ENCODE measurements at regions not wholly inside any gene's neighbourhood (a gene's known extent, or its start where the extent isn't known, plus 50 kb on each side); places are given as distances from the start of the nearest gene placed in this dataset.

- Mint-ChIP-seq H3K27ac (no peak overlapping the region), H3K4me1 (no peaks in the 10 kb centered on the region), H3K36me3 (peaks cover 13% of the 10 kb centered on the region), H3K27me3 (peaks cover 0 to 3% of the 10 kb centered on the region in 2 donors), H3K9me3 (peaks cover 0 to 15% (median 9%) of the 10 kb centered on the region in 3 donors), H3K4me3 (no peak overlapping the region)
- Histone ChIP-seq H3K4me3 (ENCODE audit: control insufficient read depth in 1 of 2, extremely low read depth in 1 of 2, low read length in 1 of 2) (no peak overlapping the region), H3K27me3 (replicated peaks in 1 of 2; ENCODE audit: control insufficient read depth in 2 of 2, extremely low read depth in 1 of 2, insufficient read depth in 2 of 2, low read length in 1 of 2) (peaks cover 0 to 12% of the 10 kb centered on the region in 2 experiments), H3K9me3 (no peaks in the 10 kb centered on the region), H3K4me1 (ENCODE audit: control insufficient read depth in 1 of 2, extremely low read depth in 1 of 2, insufficient read depth in 2 of 2, low read length in 2 of 2) (no peaks in the 10 kb centered on the region), H3K27ac (ENCODE audit: low read length) (no peak overlapping the region), H3K36me3 (ENCODE audit: control insufficient read depth in 2 of 2, extremely low read depth in 1 of 2, insufficient read depth in 1 of 2, low read length in 1 of 2) (no peaks in the 10 kb centered on the region)
- no peak for DNase-seq
- 94% methylated on average over 3 of the region's 4 CpGs for WGBS (ENCODE audit: insufficient coverage)
- CTCF ChIA-PET: no interaction called here
- no peak for ATAC-seq (replicated peaks in 1 of 4)
- POLR2A ChIA-PET: no interaction called here
These were observed 94.8 kb downstream of the RMI2 start for GRCh38 chr16:11439790-11440656.

GRCh38 chr16:11440657-11441012 lies 95.4 kb downstream of the RMI2 start:
- no peak for DNase-seq
- POLR2A ChIA-PET: no interaction called here
- ATAC-seq (replicated peaks in 1 of 4): no peak
- H3K27me3 Mint-ChIP-seq: peaks cover 0 to 3% of the 10 kb centered on the region in 2 donors
- Histone ChIP-seq H3K27ac (ENCODE audit: low read length) (no peak overlapping the region), H3K9me3 (no peaks in the 10 kb centered on the region), H3K4me1 (ENCODE audit: control insufficient read depth in 1 of 2, extremely low read depth in 1 of 2, insufficient read depth in 2 of 2, low read length in 2 of 2) (no peaks in the 10 kb centered on the region), H3K4me3 (ENCODE audit: control insufficient read depth in 1 of 2, extremely low read depth in 1 of 2, low read length in 1 of 2) (no peak overlapping the region), H3K36me3 (ENCODE audit: control insufficient read depth in 2 of 2, extremely low read depth in 1 of 2, insufficient read depth in 1 of 2, low read length in 1 of 2) (no peaks in the 10 kb centered on the region), H3K27me3 (replicated peaks in 1 of 2; ENCODE audit: control insufficient read depth in 2 of 2, extremely low read depth in 1 of 2, insufficient read depth in 2 of 2, low read length in 1 of 2) (peaks cover 0 to 10% of the 10 kb centered on the region in 2 experiments)
- 88% methylated on average over 2 of the region's 7 CpGs for WGBS (ENCODE audit: insufficient coverage)
- H3K4me3 Mint-ChIP-seq: no peak overlapping the region
- no peaks in the 10 kb centered on the region for H3K4me1 Mint-ChIP-seq
- peaks cover 0 to 15% (median 9%) of the 10 kb centered on the region in 3 donors for H3K9me3 Mint-ChIP-seq
- CTCF ChIA-PET: no interaction called here
- H3K27ac Mint-ChIP-seq: no peak overlapping the region
- H3K36me3 Mint-ChIP-seq: peaks cover 13% of the 10 kb centered on the region

- H3K9me3 ChIP-seq: no peaks in the 10 kb centered on the region
- no peaks in the 10 kb centered on the region for H3K36me3 ChIP-seq (ENCODE audit: control insufficient read depth in 2 of 2, extremely low read depth in 1 of 2, insufficient read depth in 1 of 2, low read length in 1 of 2)
- peaks cover 0 to 3% of the 10 kb centered on the region in 2 experiments for H3K27me3 ChIP-seq (replicated peaks in 1 of 2; ENCODE audit: control insufficient read depth in 2 of 2, extremely low read depth in 1 of 2, insufficient read depth in 2 of 2, low read length in 1 of 2)
- CTCF ChIA-PET: no interaction called here
- ATAC-seq (replicated peaks in 1 of 4) (no peak), DNase-seq (no peak)
- H3K36me3 Mint-ChIP-seq: peaks cover 9% of the 10 kb centered on the region
- H3K9me3 Mint-ChIP-seq: peaks cover 0 to 10% (median 7%) of the 10 kb centered on the region in 3 donors
- H3K27me3 Mint-ChIP-seq: no peaks in the 10 kb centered on the region
- POLR2A ChIA-PET: no interaction called here
- no peaks in the 10 kb centered on the region for H3K4me1 Mint-ChIP-seq
- no peak overlapping the region for H3K4me3 Mint-ChIP-seq
- H3K27ac Mint-ChIP-seq: no peak overlapping the region
- no peak overlapping the region for H3K4me3 ChIP-seq (ENCODE audit: control insufficient read depth in 1 of 2, extremely low read depth in 1 of 2, low read length in 1 of 2)
- no peak overlapping the region for H3K27ac ChIP-seq (ENCODE audit: low read length)
- no peaks in the 10 kb centered on the region for H3K4me1 ChIP-seq (ENCODE audit: control insufficient read depth in 1 of 2, extremely low read depth in 1 of 2, insufficient read depth in 2 of 2, low read length in 2 of 2)
- WGBS (ENCODE audit: insufficient coverage): 82% methylated on average over 6 of the region's 7 CpGs
These were observed 100.2 kb downstream of the RMI2 start for GRCh38 chr16:11445486-11445885.

GRCh38 chr16:11446566-11447119 lies 101.4 kb downstream of the RMI2 start:
- no peaks in the 10 kb centered on the region for H3K4me1 ChIP-seq (ENCODE audit: control insufficient read depth in 1 of 2, extremely low read depth in 1 of 2, insufficient read depth in 2 of 2, low read length in 2 of 2)
- no peaks in the 10 kb centered on the region for H3K9me3 Mint-ChIP-seq
- no peak overlapping the region for H3K27ac Mint-ChIP-seq
- H3K4me3 Mint-ChIP-seq: no peak overlapping the region
- WGBS (ENCODE audit: insufficient coverage): 84% methylated on average over 12 of the region's 12 CpGs
- no peaks in the 10 kb centered on the region for H3K36me3 ChIP-seq (ENCODE audit: control insufficient read depth in 2 of 2, extremely low read depth in 1 of 2, insufficient read depth in 1 of 2, low read length in 1 of 2)
- no peak overlapping the region for H3K27ac ChIP-seq (ENCODE audit: low read length)
- H3K36me3 Mint-ChIP-seq: no peaks in the 10 kb centered on the region
- no peaks in the 10 kb centered on the region for H3K27me3 Mint-ChIP-seq
- ChIA-PET CTCF (no interaction called here), POLR2A (no interaction called here)
- H3K27me3 ChIP-seq (replicated peaks in 1 of 2; ENCODE audit: control insufficient read depth in 2 of 2, extremely low read depth in 1 of 2, insufficient read depth in 2 of 2, low read length in 1 of 2): no peaks in the 10 kb centered on the region
- ATAC-seq (replicated peaks in 1 of 4) (no peak), DNase-seq (no peak)
- H3K4me1 Mint-ChIP-seq: no peaks in the 10 kb centered on the region
- no peak overlapping the region for H3K4me3 ChIP-seq (ENCODE audit: control insufficient read depth in 1 of 2, extremely low read depth in 1 of 2, low read length in 1 of 2)
- H3K9me3 ChIP-seq: no peaks in the 10 kb centered on the region

GRCh38 chr16:11447272-11447671 lies 102.0 kb downstream of the RMI2 start:
- H3K36me3 Mint-ChIP-seq: no peaks in the 10 kb centered on the region
- WGBS (ENCODE audit: insufficient coverage): 80% methylated on average over 8 of the region's 10 CpGs
- POLR2A ChIA-PET: no interaction called here
- no peaks in the 10 kb centered on the region for H3K9me3 Mint-ChIP-seq
- H3K27ac Mint-ChIP-seq: no peak overlapping the region
- no peak overlapping the region for H3K4me3 Mint-ChIP-seq
- H3K4me1 ChIP-seq (ENCODE audit: control insufficient read depth in 1 of 2, extremely low read depth in 1 of 2, insufficient read depth in 2 of 2, low read length in 2 of 2): no peaks in the 10 kb centered on the region
- DNase-seq (no peak), ATAC-seq (replicated peaks in 1 of 4) (no peak)
- H3K27me3 ChIP-seq (replicated peaks in 1 of 2; ENCODE audit: control insufficient read depth in 2 of 2, extremely low read depth in 1 of 2, insufficient read depth in 2 of 2, low read length in 1 of 2): no peaks in the 10 kb centered on the region
- CTCF ChIA-PET: interaction anchor here in 1 of 2 donors (0.5 kb wide), 1 partner anchor 118 kb away, joined by 3 read pairs; no protein-coding TSS in a partner anchor
- H3K4me1 Mint-ChIP-seq: no peaks in the 10 kb centered on the region
- H3K27ac ChIP-seq (ENCODE audit: low read length): no peak overlapping the region
- H3K4me3 ChIP-seq (ENCODE audit: control insufficient read depth in 1 of 2, extremely low read depth in 1 of 2, low read length in 1 of 2): no peak overlapping the region
- no peaks in the 10 kb centered on the region for H3K27me3 Mint-ChIP-seq
- no peaks in the 10 kb centered on the region for H3K9me3 ChIP-seq
- no peaks in the 10 kb centered on the region for H3K36me3 ChIP-seq (ENCODE audit: control insufficient read depth in 2 of 2, extremely low read depth in 1 of 2, insufficient read depth in 1 of 2, low read length in 1 of 2)

GRCh38 chr16:11447836-11448235 lies 102.6 kb downstream of the RMI2 start:
- H3K4me3 Mint-ChIP-seq: no peak overlapping the region
- no peak for DNase-seq
- no peaks in the 10 kb centered on the region for H3K9me3 ChIP-seq
- ChIA-PET CTCF (interaction anchor here in 1 of 2 donors (0.5 kb wide), 1 partner anchor 117 kb away, joined by 3 read pairs; no protein-coding TSS in a partner anchor), POLR2A (interaction anchor here in 1 of 2 donors (0.6 kb wide), 1 partner anchor 1385 kb away, joined by 5 read pairs; no protein-coding TSS in a partner anchor)
- no peak for ATAC-seq (replicated peaks in 1 of 4)
- no peak overlapping the region for H3K4me3 ChIP-seq (ENCODE audit: control insufficient read depth in 1 of 2, extremely low read depth in 1 of 2, low read length in 1 of 2)
- no peaks in the 10 kb centered on the region for H3K27me3 Mint-ChIP-seq
- no peaks in the 10 kb centered on the region for H3K4me1 Mint-ChIP-seq
- H3K27ac Mint-ChIP-seq: no peak overlapping the region
- no peaks in the 10 kb centered on the region for H3K9me3 Mint-ChIP-seq
- 83% methylated on average over 8 of the region's 11 CpGs for WGBS (ENCODE audit: insufficient coverage)
- H3K36me3 Mint-ChIP-seq: no peaks in the 10 kb centered on the region
- no peaks in the 10 kb centered on the region for H3K27me3 ChIP-seq (replicated peaks in 1 of 2; ENCODE audit: control insufficient read depth in 2 of 2, extremely low read depth in 1 of 2, insufficient read depth in 2 of 2, low read length in 1 of 2)
- no peaks in the 10 kb centered on the region for H3K36me3 ChIP-seq (ENCODE audit: control insufficient read depth in 2 of 2, extremely low read depth in 1 of 2, insufficient read depth in 1 of 2, low read length in 1 of 2)
- no peak overlapping the region for H3K27ac ChIP-seq (ENCODE audit: low read length)
- H3K4me1 ChIP-seq (ENCODE audit: control insufficient read depth in 1 of 2, extremely low read depth in 1 of 2, insufficient read depth in 2 of 2, low read length in 2 of 2): no peaks in the 10 kb centered on the region

Data from T-cell (primary cell).